ENCODE measurements at regions not wholly inside any gene's neighbourhood (a gene's known extent, or its start where the extent isn't known, plus 50 kb on each side); places are given as distances from the start of the nearest gene placed in this dataset.

- H3K9me3 ChIP-seq: no peaks in the 10 kb centered on the region
- H2AFZ ChIP-seq (ENCODE audit: low read depth): no peak overlapping the region
- ChIA-PET CTCF (no interaction called here), POLR2A (no interaction called here)
- 53% methylated on average over 1 of the region's 1 CpG for WGBS (ENCODE audit: low lambda C conversion rate)
- H3F3A ChIP-seq (replicated peaks; ENCODE audit: insufficient read depth): no peaks in the 10 kb centered on the region
- TF ChIP-seq FOXJ3 (CRISPR knock-in tag; IDR thresholded peaks at IDR 0.05) (no peak), RAD21 (IDR thresholded peaks at IDR 0.05; ENCODE audit: low read length) (no peak), RCOR1 (IDR thresholded peaks at IDR 0.05; ENCODE audit: low read length) (no peak), NFIC (IDR thresholded peaks at IDR 0.05; ENCODE audit: borderline replicate concordance) (no peak), YY1 (IDR thresholded peaks at IDR 0.05; ENCODE audit: low read depth) (no peak), JUND (IDR thresholded peaks at IDR 0.05) (no peak), SMC3 (IDR thresholded peaks at IDR 0.05; ENCODE audit: low read depth, low read length) (no peak), SIN3A (IDR thresholded peaks at IDR 0.05; ENCODE audit: borderline replicate concordance, low read depth, low read length) (no peak), RXRA (IDR thresholded peaks at IDR 0.05; ENCODE audit: borderline replicate concordance, low read depth) (no peak), MEF2A (IDR thresholded peaks at IDR 0.05; ENCODE audit: borderline replicate concordance, low read depth) (no peak), FOSL2 (IDR thresholded peaks at IDR 0.05; ENCODE audit: borderline replicate concordance, low read depth) (no peak), GATA2 (CRISPR knock-in tag; IDR thresholded peaks at IDR 0.05) (no peak), IRF3 (IDR thresholded peaks at IDR 0.05; ENCODE audit: low read depth, low read length) (no peak), FOXM1 (IDR thresholded peaks at IDR 0.05; ENCODE audit: low read depth) (no peak), TEAD4 (IDR thresholded peaks at IDR 0.05; ENCODE audit: borderline replicate concordance, insufficient read depth) (no peak), TAF1 (IDR thresholded peaks at IDR 0.05; ENCODE audit: borderline replicate concordance, low read depth, low read length) (no peak), ELF1 (IDR thresholded peaks at IDR 0.05) (no peak), CTCF (IDR thresholded peaks at IDR 0.05) (no peak)
- TF ChIP-seq, protein P1, sequence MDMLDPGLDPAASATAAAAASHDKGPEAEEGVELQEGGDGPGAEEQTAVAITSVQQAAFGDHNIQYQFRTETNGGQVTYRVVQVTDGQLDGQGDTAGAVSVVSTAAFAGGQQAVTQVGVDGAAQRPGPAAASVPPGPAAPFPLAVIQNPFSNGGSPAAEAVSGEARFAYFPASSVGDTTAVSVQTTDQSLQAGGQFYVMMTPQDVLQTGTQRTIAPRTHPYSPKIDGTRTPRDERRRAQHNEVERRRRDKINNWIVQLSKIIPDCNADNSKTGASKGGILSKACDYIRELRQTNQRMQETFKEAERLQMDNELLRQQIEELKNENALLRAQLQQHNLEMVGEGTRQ (IDR thresholded peaks at IDR 0.05; ENCODE audit: borderline replicate concordance, low read depth, low read length): no peak
- TF ChIP-seq, protein P2, sequence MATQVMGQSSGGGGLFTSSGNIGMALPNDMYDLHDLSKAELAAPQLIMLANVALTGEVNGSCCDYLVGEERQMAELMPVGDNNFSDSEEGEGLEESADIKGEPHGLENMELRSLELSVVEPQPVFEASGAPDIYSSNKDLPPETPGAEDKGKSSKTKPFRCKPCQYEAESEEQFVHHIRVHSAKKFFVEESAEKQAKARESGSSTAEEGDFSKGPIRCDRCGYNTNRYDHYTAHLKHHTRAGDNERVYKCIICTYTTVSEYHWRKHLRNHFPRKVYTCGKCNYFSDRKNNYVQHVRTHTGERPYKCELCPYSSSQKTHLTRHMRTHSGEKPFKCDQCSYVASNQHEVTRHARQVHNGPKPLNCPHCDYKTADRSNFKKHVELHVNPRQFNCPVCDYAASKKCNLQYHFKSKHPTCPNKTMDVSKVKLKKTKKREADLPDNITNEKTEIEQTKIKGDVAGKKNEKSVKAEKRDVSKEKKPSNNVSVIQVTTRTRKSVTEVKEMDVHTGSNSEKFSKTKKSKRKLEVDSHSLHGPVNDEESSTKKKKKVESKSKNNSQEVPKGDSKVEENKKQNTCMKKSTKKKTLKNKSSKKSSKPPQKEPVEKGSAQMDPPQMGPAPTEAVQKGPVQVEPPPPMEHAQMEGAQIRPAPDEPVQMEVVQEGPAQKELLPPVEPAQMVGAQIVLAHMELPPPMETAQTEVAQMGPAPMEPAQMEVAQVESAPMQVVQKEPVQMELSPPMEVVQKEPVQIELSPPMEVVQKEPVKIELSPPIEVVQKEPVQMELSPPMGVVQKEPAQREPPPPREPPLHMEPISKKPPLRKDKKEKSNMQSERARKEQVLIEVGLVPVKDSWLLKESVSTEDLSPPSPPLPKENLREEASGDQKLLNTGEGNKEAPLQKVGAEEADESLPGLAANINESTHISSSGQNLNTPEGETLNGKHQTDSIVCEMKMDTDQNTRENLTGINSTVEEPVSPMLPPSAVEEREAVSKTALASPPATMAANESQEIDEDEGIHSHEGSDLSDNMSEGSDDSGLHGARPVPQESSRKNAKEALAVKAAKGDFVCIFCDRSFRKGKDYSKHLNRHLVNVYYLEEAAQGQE (IDR thresholded peaks at IDR 0.05; ENCODE audit: low read depth, low read length): no peak
- H4K20me1 ChIP-seq (ENCODE audit: insufficient read depth): no peaks in the 10 kb centered on the region
- H3K4me1 ChIP-seq (ENCODE audit: control insufficient read depth in 1 of 2, insufficient read depth in 2 of 2, low read depth in 1 of 2, low read length in 1 of 2): no peaks in the 10 kb centered on the region
- H3K27me3 ChIP-seq (ENCODE audit: insufficient read depth): no peaks in the 10 kb centered on the region
- H3K36me3 ChIP-seq (replicated peaks in 1 of 2; ENCODE audit: control insufficient read depth in 1 of 2, insufficient read depth in 2 of 2, low read length in 1 of 2): no peaks in the 10 kb centered on the region
- H3K4me3 ChIP-seq (ENCODE audit: low read depth in 2 of 2, low read length in 1 of 2): no peak overlapping the region
- H3K4me2 ChIP-seq: no peak overlapping the region
- H3K9me2 ChIP-seq: no peaks in the 10 kb centered on the region
- H3K79me2 ChIP-seq (ENCODE audit: insufficient read depth): no peaks in the 10 kb centered on the region
- no peak overlapping the region for H3K27ac ChIP-seq (ENCODE audit: low read depth in 2 of 2, low read length in 1 of 2)
- no peak overlapping the region for H3K9ac ChIP-seq
- no peak for DNase-seq
These were observed 216.4 kb upstream of the FAT3 start for GRCh38 chr11:92008249-92008648.

Data from SK-N-SH (cell line).